ENCODE measurements at regions not wholly inside any gene's neighbourhood (a gene's known extent, or its start where the extent isn't known, plus 50 kb on each side); places are given as distances from the start of the nearest gene placed in this dataset.

DNA sequence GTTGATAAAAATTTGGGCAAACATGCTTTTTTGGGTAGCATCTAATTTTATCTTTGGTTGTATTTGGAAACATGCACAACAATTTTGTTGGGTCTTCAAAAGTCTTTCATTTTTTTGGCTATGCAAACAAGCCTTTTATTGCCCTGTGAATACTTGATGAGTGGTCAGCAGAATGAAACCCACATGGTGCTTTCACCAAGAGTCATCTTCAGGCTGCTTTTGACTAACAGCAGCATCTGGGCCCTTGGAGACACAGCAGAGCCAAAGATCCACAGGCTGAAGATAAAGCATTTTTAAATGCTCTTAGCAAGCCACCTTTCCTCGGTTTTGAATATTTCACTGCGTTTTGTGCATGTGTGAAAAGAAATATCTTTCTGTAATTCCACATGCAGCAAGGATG lies 154.9 kb downstream of the FGF9 start:
- Histone ChIP-seq H3K9me3 (ENCODE audit: control insufficient read depth, insufficient read depth, low read depth, low read length) (no peaks in the 10 kb centered on the region), H3K4me3 (ENCODE audit: low read depth in 2 of 2, low read length in 2 of 2) (no peak overlapping the region), H3K36me3 (ENCODE audit: control insufficient read depth, insufficient read depth, low read length) (no peaks in the 10 kb centered on the region), H3K27me3 (ENCODE audit: control insufficient read depth, insufficient read depth, low read length) (no peaks in the 10 kb centered on the region), H3K27ac (ENCODE audit: low read length) (no peak overlapping the region), H3K4me1 (ENCODE audit: control insufficient read depth, insufficient read depth, low read length) (no peaks in the 10 kb centered on the region)
- intact Hi-C loops (cut with micrococcal nuclease; ENCODE audit: unreplicated experiment), result no loop called here
- BruUV-seq (replicated peaks), result no TSS peak
- POLR2A ChIA-PET, result no interaction called here
- CTCF ChIA-PET, result no interaction called here
- ATAC-seq (no peak), DNase-seq (ENCODE audit: low read depth, low spot score) (no peak)
- in situ Hi-C loops (cut with HindIII; ENCODE audit: low pct_unique_long_range_greater_than_20kb, low sequenced_read_pairs), result no loop called here
- TF ChIP-seq, protein P1, sequence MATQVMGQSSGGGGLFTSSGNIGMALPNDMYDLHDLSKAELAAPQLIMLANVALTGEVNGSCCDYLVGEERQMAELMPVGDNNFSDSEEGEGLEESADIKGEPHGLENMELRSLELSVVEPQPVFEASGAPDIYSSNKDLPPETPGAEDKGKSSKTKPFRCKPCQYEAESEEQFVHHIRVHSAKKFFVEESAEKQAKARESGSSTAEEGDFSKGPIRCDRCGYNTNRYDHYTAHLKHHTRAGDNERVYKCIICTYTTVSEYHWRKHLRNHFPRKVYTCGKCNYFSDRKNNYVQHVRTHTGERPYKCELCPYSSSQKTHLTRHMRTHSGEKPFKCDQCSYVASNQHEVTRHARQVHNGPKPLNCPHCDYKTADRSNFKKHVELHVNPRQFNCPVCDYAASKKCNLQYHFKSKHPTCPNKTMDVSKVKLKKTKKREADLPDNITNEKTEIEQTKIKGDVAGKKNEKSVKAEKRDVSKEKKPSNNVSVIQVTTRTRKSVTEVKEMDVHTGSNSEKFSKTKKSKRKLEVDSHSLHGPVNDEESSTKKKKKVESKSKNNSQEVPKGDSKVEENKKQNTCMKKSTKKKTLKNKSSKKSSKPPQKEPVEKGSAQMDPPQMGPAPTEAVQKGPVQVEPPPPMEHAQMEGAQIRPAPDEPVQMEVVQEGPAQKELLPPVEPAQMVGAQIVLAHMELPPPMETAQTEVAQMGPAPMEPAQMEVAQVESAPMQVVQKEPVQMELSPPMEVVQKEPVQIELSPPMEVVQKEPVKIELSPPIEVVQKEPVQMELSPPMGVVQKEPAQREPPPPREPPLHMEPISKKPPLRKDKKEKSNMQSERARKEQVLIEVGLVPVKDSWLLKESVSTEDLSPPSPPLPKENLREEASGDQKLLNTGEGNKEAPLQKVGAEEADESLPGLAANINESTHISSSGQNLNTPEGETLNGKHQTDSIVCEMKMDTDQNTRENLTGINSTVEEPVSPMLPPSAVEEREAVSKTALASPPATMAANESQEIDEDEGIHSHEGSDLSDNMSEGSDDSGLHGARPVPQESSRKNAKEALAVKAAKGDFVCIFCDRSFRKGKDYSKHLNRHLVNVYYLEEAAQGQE (IDR thresholded peaks at IDR 0.05; ENCODE audit: insufficient read depth in 1 of 2, low read depth in 2 of 2, low read length in 1 of 2), result no peak
- TF ChIP-seq TCF7L2 (IDR thresholded peaks at IDR 0.05; ENCODE audit: low read depth, low read length) (no peak), POLR2AphosphoS5 (IDR thresholded peaks at IDR 0.05; ENCODE audit: low read depth, low read length) (no peak), SIN3A (IDR thresholded peaks at IDR 0.05; ENCODE audit: borderline replicate concordance, insufficient read depth, low read depth, low read length) (no peak)
- TF ChIP-seq, protein P2, sequence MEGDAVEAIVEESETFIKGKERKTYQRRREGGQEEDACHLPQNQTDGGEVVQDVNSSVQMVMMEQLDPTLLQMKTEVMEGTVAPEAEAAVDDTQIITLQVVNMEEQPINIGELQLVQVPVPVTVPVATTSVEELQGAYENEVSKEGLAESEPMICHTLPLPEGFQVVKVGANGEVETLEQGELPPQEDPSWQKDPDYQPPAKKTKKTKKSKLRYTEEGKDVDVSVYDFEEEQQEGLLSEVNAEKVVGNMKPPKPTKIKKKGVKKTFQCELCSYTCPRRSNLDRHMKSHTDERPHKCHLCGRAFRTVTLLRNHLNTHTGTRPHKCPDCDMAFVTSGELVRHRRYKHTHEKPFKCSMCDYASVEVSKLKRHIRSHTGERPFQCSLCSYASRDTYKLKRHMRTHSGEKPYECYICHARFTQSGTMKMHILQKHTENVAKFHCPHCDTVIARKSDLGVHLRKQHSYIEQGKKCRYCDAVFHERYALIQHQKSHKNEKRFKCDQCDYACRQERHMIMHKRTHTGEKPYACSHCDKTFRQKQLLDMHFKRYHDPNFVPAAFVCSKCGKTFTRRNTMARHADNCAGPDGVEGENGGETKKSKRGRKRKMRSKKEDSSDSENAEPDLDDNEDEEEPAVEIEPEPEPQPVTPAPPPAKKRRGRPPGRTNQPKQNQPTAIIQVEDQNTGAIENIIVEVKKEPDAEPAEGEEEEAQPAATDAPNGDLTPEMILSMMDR (IDR thresholded peaks at IDR 0.05), result no peak

DNA sequence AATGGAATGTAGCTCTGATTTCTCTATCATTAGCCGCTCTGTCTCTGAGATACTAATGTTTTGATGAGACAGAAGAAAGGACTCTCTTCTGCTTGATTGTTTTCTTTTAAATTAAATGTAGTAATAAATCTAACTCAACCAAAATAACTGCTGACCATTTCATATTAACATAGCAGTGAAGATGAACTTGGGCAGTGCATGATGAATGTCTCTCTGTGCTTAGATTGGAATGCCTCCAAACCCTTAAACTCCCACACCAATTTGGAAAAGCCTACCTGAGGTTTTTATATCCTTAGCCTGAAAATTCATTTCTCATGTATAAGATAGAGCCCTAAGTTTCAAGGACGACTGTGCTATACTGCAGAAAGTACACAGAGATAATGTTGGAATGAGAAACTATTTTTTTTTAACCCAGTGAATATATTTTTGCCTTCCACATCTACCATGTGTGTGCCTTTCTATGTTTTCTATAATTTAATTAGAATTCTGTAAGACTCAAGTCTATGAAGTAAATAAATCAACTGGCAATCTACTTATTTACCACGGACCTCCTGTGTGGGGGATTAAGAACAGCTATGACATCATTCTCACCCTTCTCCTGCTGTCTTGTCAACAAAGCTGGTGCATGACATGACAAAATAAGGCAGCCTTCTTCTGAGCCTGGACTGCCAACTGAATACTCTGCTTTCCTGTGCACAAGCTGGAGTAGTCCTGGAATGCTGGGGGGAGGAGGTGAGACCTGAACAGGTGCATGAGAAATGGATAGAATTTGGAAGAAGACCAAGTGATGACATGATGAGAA lies 155.5 kb downstream of the FGF9 start:
- CTCF ChIA-PET, result no interaction called here
- no peak overlapping the region for H3K27ac ChIP-seq (ENCODE audit: low read length)
- intact Hi-C loops (cut with micrococcal nuclease; ENCODE audit: unreplicated experiment) (no loop called here), in situ Hi-C loops (cut with HindIII; ENCODE audit: low pct_unique_long_range_greater_than_20kb, low sequenced_read_pairs) (no loop called here)
- BruUV-seq (replicated peaks), result no TSS peak
- TF ChIP-seq SIN3A (IDR thresholded peaks at IDR 0.05; ENCODE audit: borderline replicate concordance, insufficient read depth, low read depth, low read length), result no peak
- TF ChIP-seq, protein P1 (IDR thresholded peaks at IDR 0.05; ENCODE audit: insufficient read depth in 1 of 2, low read depth in 2 of 2, low read length in 1 of 2), result no peak
- no peak for TF ChIP-seq POLR2AphosphoS5 (IDR thresholded peaks at IDR 0.05; ENCODE audit: low read depth, low read length)
- TF ChIP-seq, protein P2 (IDR thresholded peaks at IDR 0.05), result no peak
- TF ChIP-seq TCF7L2 (IDR thresholded peaks at IDR 0.05; ENCODE audit: low read depth, low read length), result no peak
- H3K9me3 ChIP-seq (ENCODE audit: control insufficient read depth, insufficient read depth, low read depth, low read length), result no peaks in the 10 kb centered on the region
- no peaks in the 10 kb centered on the region for H3K27me3 ChIP-seq (ENCODE audit: control insufficient read depth, insufficient read depth, low read length)
- H3K4me3 ChIP-seq (ENCODE audit: low read depth in 2 of 2, low read length in 2 of 2), result no peak overlapping the region
- POLR2A ChIA-PET, result no interaction called here
- no peak for DNase-seq (ENCODE audit: low read depth, low spot score)
- H3K36me3 ChIP-seq (ENCODE audit: control insufficient read depth, insufficient read depth, low read length), result no peaks in the 10 kb centered on the region
- H3K4me1 ChIP-seq (ENCODE audit: control insufficient read depth, insufficient read depth, low read length), result no peaks in the 10 kb centered on the region
- no peak for ATAC-seq
